ENCODE measurements at regions not wholly inside any gene's neighbourhood (a gene's known extent, or its start where the extent isn't known, plus 50 kb on each side); places are given as distances from the start of the nearest gene placed in this dataset.

- TF ChIP-seq ZBTB11 (CRISPR knock-in tag; IDR thresholded peaks at IDR 0.05) (no peak), TCF12 (IDR thresholded peaks at IDR 0.05; ENCODE audit: low read depth, low read length) (no peak), NFXL1 (IDR thresholded peaks at IDR 0.05; ENCODE audit: borderline replicate concordance) (no peak)
Observed at GRCh38 chr1:193937308-193937707, 750.9 kb upstream of the B3GALT2 start (continued).

GRCh38 chr1:193932979-193933378 lies 746.6 kb upstream of the B3GALT2 start:
- RAD21 ChIA-PET (ENCODE audit: unreplicated experiment): no interaction called here

More at GRCh38 chr1:193932979-193933378, 746.6 kb upstream of the B3GALT2 start:
- H3K9ac ChIP-seq (ENCODE audit: control insufficient read depth, insufficient read depth, low read length): no peak overlapping the region
- no peak for ATAC-seq
- no peak for DNase-seq (ENCODE audit: low read depth, low spot score)
- H3K4me3 ChIP-seq: no peak overlapping the region
- POLR2A ChIA-PET: no interaction called here
- no TSS peak for BruUV-seq (replicated peaks)
- CTCF ChIA-PET: no interaction called here
- H3K79me2 ChIP-seq (ENCODE audit: control insufficient read depth, insufficient read depth, low read length): no peaks in the 10 kb centered on the region
- FAIRE-seq: no peak
- no peaks in the 10 kb centered on the region for H4K20me1 ChIP-seq (ENCODE audit: control insufficient read depth, insufficient read depth)
- H3K9me3 ChIP-seq (replicated peaks; ENCODE audit: control insufficient read depth, insufficient read depth, low read length): no peaks in the 10 kb centered on the region
- H3K4me1 ChIP-seq (ENCODE audit: control insufficient read depth, insufficient read depth, low read length): no peaks in the 10 kb centered on the region
- no peak for TF ChIP-seq ZBTB40 (IDR thresholded peaks at IDR 0.05; ENCODE audit: borderline replicate concordance)
- no peak for TF ChIP-seq EZH2 (IDR thresholded peaks at IDR 0.05; ENCODE audit: borderline replicate concordance, control insufficient read depth, low read depth, low read length)
- no peak for TF ChIP-seq ZNF384 (IDR thresholded peaks at IDR 0.05; ENCODE audit: borderline replicate concordance, low read depth, low read length)
- no peak for TF ChIP-seq ATF2 (IDR thresholded peaks at IDR 0.05; ENCODE audit: low read length)
- no peak for TF ChIP-seq CHD2 (IDR thresholded peaks at IDR 0.05; ENCODE audit: borderline replicate concordance, low read depth, low read length)
- H3K36me3 ChIP-seq (ENCODE audit: control insufficient read depth in 2 of 2, insufficient read depth in 2 of 2, low read length in 1 of 2): no peaks in the 10 kb centered on the region
- no peak overlapping the region for H3K27ac ChIP-seq (ENCODE audit: control insufficient read depth, insufficient read depth)
- 43% methylated on average over 2 of the region's 2 CpGs for WGBS (ENCODE audit: insufficient coverage, insufficient replicate concordance, low lambda C conversion rate, missing lambda C conversion rate)
- intact Hi-C loops (cut with micrococcal nuclease; ENCODE audit: unreplicated experiment) (no loop called here), in situ Hi-C loops (cut with MboI) (no loop called here)
- SMC1A ChIA-PET (ENCODE audit: uncharacterized antibody, unreplicated experiment): no interaction called here
- H2AFZ ChIP-seq (ENCODE audit: control insufficient read depth, low read depth, low read length): no peak overlapping the region
- H3K27me3 ChIP-seq (replicated peaks in 1 of 2; ENCODE audit: control insufficient read depth in 2 of 2, insufficient read depth in 2 of 2, low read length in 1 of 2): no peaks in the 10 kb centered on the region
- no peak overlapping the region for H3K4me2 ChIP-seq (ENCODE audit: control insufficient read depth, insufficient read depth)
